BJ (cell line): ENCODE measurements at regions not wholly inside any gene's neighbourhood (a gene's known extent, or its start where the extent isn't known, plus 50 kb on each side); places are given as distances from the start of the nearest gene placed in this dataset.
"Not testable (repeated sequence)": the region's sequence is repeated elsewhere in the genome, so short reads cannot be mapped to it uniquely, and the experiment has no call there.

Source experiments
- CTCF ChIA-PET: fragments of 350-600 bp; formaldehyde crosslinking; extraction: SDS; loops from one replicate; lab custom pipeline; 2021; ENCODE audit warnings: antibody characterized with exemption, inconsistent platforms; lab: Yijun Ruan, JAX
- POLR2A ChIA-PET: fragments of 300-600 bp; sonication (Branson Sonifier 250); formaldehyde crosslinking; extraction: SDS; loops from one replicate; lab custom pipeline; 2021; ENCODE audit warnings: antibody characterized with exemption; lab: Charles Lee
- DNase-seq: peaks from one replicate; pipeline ENCODE4 v3.0.0-alpha.2; 2011; ENCODE audit warnings: low read depth
- H3K27me3 ChIP-seq: 2 replicates; pipeline ENCODE4 v1.6.0; 2011; ENCODE audit warnings: low read length; ENCODE audit not compliant: control insufficient read depth, insufficient read depth
- H3K36me3 ChIP-seq: 2 replicates; pipeline ENCODE4 v1.5.1; 2011; ENCODE audit warnings: low read length; ENCODE audit not compliant: control insufficient read depth, insufficient read depth
- H3K4me3 ChIP-seq: 2 replicates; pipeline ENCODE4 v1.5.1; 2011; ENCODE audit warnings: low read depth, mild to moderate bottlenecking, control low read depth, low read length
- TF ChIP-seq, protein P1 (sequence below): IDR thresholded peaks from 2 replicates; pipeline ENCODE4 v1.5.1; 2011; ENCODE audit warnings: low read depth, mild to moderate bottlenecking, control low read depth, inconsistent platforms, low read length, moderate library complexity; ENCODE audit not compliant: insufficient read depth

DNA sequence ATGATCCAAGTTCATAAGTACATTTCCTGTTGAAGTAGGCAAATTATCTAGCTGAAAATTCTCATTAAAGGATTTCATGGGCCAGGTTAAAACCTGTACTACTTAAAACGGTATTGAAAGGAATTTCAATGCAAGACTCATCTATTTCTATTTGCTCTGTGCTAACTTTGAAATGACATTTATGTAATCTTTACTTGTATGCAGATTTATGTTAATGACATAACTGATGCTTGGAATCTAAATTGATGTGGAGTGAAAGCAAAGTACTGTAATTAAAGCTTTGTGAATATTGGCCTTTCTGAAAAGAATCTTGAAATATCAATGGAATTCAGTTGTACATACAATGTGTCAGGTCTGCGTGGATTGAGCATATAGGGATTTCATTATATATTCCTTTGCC lies 390.0 kb downstream of the CPS1 start:
- ChIA-PET POLR2A (no interaction called here), CTCF (no interaction called here)
- H3K27me3 ChIP-seq = no peaks in the 10 kb centered on the region
- no peaks in the 10 kb centered on the region for H3K36me3 ChIP-seq
- TF ChIP-seq, protein P1, sequence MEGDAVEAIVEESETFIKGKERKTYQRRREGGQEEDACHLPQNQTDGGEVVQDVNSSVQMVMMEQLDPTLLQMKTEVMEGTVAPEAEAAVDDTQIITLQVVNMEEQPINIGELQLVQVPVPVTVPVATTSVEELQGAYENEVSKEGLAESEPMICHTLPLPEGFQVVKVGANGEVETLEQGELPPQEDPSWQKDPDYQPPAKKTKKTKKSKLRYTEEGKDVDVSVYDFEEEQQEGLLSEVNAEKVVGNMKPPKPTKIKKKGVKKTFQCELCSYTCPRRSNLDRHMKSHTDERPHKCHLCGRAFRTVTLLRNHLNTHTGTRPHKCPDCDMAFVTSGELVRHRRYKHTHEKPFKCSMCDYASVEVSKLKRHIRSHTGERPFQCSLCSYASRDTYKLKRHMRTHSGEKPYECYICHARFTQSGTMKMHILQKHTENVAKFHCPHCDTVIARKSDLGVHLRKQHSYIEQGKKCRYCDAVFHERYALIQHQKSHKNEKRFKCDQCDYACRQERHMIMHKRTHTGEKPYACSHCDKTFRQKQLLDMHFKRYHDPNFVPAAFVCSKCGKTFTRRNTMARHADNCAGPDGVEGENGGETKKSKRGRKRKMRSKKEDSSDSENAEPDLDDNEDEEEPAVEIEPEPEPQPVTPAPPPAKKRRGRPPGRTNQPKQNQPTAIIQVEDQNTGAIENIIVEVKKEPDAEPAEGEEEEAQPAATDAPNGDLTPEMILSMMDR = no peak
- H3K4me3 ChIP-seq = no peak overlapping the region
- DNase-seq = no peak

DNA sequence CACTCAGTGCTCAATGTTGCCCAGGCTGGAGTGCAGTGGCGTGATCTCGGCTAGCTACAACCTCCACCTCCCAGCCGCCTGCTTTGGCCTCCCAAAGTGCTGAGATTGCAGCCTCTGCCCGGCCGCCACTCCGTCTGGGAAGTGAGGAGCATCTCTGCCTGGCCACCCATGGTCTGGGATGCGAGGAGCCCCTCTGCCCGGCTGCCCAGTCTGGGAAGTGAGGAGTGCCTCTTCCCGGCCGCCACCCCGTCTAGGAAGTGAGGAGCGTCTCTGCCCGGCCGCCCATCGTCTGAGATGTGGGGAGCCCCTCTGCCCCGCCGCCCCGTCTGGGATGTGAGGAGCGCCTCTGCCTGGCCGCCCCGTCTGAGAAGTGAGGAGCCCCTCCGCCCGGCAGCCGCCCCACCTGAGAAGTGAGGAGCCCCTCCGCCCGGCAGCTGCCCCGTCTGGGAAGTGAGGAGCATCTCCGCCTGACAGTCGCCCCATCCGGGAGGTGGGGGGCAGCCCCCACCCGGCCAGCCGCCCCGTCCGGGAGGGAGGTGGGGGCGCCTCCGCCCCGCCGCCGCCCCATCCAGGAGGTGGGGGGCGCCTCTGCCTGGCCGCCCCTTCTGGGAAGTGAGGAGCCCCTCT lies 394.1 kb downstream of the CPS1 start:
- H3K36me3 ChIP-seq, H3K4me3 ChIP-seq, DNase-seq, POLR2A ChIA-PET, CTCF ChIA-PET, H3K27me3 ChIP-seq: not testable (repeated sequence)

DNA sequence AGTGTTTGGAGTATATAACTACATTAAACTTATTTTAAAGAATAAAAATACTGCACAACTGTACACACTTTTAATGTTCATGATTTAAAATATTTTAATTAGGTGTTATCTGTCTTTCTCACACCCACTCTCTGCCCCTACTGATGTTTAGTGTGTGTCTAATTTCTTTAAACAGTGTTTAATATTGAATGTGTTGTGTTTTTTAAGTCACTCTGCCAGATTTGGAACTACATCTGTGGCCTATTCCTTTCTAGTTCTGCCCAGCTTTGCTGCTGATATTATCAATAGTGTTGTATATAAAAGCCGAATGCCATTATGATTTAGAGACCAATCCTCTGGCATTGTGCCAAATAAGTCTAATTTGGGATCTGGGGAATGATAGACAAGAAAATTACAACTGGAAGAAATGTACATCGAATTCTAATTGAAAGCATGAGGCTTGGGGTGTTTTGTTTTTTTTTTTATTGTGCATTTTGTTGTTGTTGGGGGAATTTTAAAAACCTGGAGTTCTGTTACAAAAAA lies 398.0 kb downstream of the CPS1 start:
- ChIA-PET CTCF (no interaction called here), POLR2A (no interaction called here)
- Histone ChIP-seq H3K36me3 (no peaks in the 10 kb centered on the region), H3K27me3 (no peaks in the 10 kb centered on the region), H3K4me3 (no peak overlapping the region)
- TF ChIP-seq, protein P1 = no peak
- DNase-seq = no peak

DNA sequence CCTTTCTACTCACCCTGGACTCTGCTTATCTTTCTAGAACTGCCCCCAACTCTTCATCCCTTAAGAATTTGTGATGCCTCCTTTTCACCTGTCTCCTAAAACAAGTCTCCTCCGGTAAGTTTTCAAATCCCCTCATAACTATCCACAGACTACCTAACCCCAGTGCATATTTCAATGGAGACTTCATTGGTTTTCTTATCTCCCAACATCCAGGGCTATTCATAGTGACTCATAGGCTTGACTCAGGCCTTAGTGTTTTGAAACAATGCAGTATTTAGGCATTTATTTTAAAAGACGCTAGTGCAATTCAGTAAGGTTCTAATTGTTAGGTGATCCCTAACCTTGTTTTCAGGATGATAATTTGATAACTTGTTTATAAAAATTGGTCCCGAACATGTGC lies 399.2 kb downstream of the CPS1 start:
- CTCF ChIA-PET = no interaction called here
- TF ChIP-seq, protein P1 = no peak
- Histone ChIP-seq H3K4me3 (no peak overlapping the region), H3K36me3 (no peaks in the 10 kb centered on the region), H3K27me3 (no peaks in the 10 kb centered on the region)
- POLR2A ChIA-PET = no interaction called here
- no peak for DNase-seq

DNA sequence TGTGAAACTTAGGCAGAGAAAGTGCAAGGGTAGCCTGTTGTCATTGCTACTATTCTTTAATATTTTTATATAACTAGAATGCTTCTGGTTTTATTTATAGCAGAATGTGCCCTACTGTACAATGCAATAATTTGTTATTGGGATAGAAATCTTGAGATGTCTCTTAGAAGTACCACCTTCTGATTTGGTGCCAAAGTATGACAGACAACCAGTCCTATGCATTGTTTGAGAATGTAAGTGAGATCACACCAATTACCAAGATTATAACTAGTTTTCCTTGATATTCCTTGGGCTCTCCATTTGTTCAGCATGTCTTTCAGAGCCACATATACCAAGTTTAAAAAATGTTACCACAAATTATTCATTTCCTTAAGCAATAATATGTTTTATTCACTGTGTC lies 399.7 kb downstream of the CPS1 start:
- ChIA-PET CTCF (no interaction called here), POLR2A (no interaction called here)

More for the DNA sequence above, 399.7 kb downstream of the CPS1 start:
- H3K4me3 ChIP-seq = no peak overlapping the region
- DNase-seq = no peak
- TF ChIP-seq, protein P1 = no peak
- no peaks in the 10 kb centered on the region for H3K27me3 ChIP-seq
- no peaks in the 10 kb centered on the region for H3K36me3 ChIP-seq
